Globus pallidus (tissue), 1 donor: ENCODE measurements at regions not wholly inside any gene's neighbourhood (a gene's known extent, or its start where the extent isn't known, plus 50 kb on each side); places are given as distances from the start of the nearest gene placed in this dataset.

Source experiments
- DNase-seq: peaks from one replicate; pipeline ENCODE4 v3.0.0-alpha.2; 2015; ENCODE audit warnings: low spot score

- no peak for DNase-seq
These were observed 87.0 kb downstream of the CD164 start for GRCh38 chr6:109295109-109295773.

- no peak for DNase-seq
These were observed 89.2 kb downstream of the CD164 start for GRCh38 chr6:109292983-109293586.

GRCh38 chr6:109292420-109292819, 89.8 kb downstream of the CD164 start:
- DNase-seq = no peak

- no peak for DNase-seq
These were observed 90.4 kb downstream of the CD164 start for GRCh38 chr6:109291902-109292301.

- no peak for DNase-seq
These were observed 91.9 kb downstream of the CD164 start for GRCh38 chr6:109290143-109290931.

- no peak for DNase-seq
These were observed 96.9 kb downstream of the CD164 start for GRCh38 chr6:109285366-109285765.

GRCh38 chr6:109284675-109285074, 97.6 kb downstream of the CD164 start:
- DNase-seq = no peak

- DNase-seq = no peak
These were observed 99.5 kb downstream of the CD164 start for GRCh38 chr6:109282756-109283155.

GRCh38 chr6:109279628-109280027, 102.6 kb downstream of the CD164 start:
- no peak for DNase-seq

GRCh38 chr6:109271622-109272021, 110.6 kb downstream of the CD164 start:
- DNase-seq = no peak

GRCh38 chr6:109269953-109270517, 112.2 kb downstream of the CD164 start:
- no peak for DNase-seq

GRCh38 chr6:109269057-109269456, 113.2 kb downstream of the CD164 start:
- no peak for DNase-seq

GRCh38 chr6:109265530-109265929, 116.7 kb downstream of the CD164 start:
- DNase-seq = no peak

- no peak for DNase-seq
These were observed 118.2 kb downstream of the CD164 start for GRCh38 chr6:109263873-109264700.

GRCh38 chr6:109262261-109262660, 120.0 kb downstream of the CD164 start:
- no peak for DNase-seq

- DNase-seq = no peak
These were observed 120.5 kb downstream of the CD164 start for GRCh38 chr6:109261811-109262210.

- no peak for DNase-seq
These were observed 121.6 kb downstream of the CD164 start for GRCh38 chr6:109260701-109261100.

- DNase-seq = no peak
These were observed 122.1 kb downstream of the CD164 start for GRCh38 chr6:109260126-109260525.

- no peak for DNase-seq
These were observed 124.1 kb downstream of the CD164 start for GRCh38 chr6:109258129-109258528.

- DNase-seq = no peak
These were observed 124.8 kb downstream of the CD164 start for GRCh38 chr6:109257494-109257893.

- DNase-seq = no peak
These were observed 126.2 kb downstream of the CD164 start for GRCh38 chr6:109255946-109256640.
